ENCODE measurements at regions not wholly inside any gene's neighbourhood (a gene's known extent, or its start where the extent isn't known, plus 50 kb on each side); places are given as distances from the start of the nearest gene placed in this dataset.

GRCh38 chrX:118167361-118167760, 50.8 kb upstream of the KLHL13 start:
- no peak for DNase-seq
- no peak for ATAC-seq
- intact Hi-C loops (cut with DNase I): no loop called here

- ATAC-seq (no peak), DNase-seq (no peak)
- intact Hi-C loops (cut with DNase I): no loop called here
These were observed 54.7 kb upstream of the KLHL13 start for GRCh38 chrX:118171356-118171755.

GRCh38 chrX:118174516-118175098, 58.0 kb upstream of the KLHL13 start:
- DNase-seq (no peak), ATAC-seq (peak in 1 of 2 donors; percentile 40)
- intact Hi-C loops (cut with DNase I): no loop called here

GRCh38 chrX:118177708-118178107, 61.1 kb upstream of the KLHL13 start:
- intact Hi-C loops (cut with DNase I): no loop called here
- no peak for DNase-seq
- ATAC-seq: no peak

GRCh38 chrX:118178450-118178849, 61.8 kb upstream of the KLHL13 start:
- DNase-seq: no peak
- intact Hi-C loops (cut with DNase I): no loop called here
- no peak for ATAC-seq

GRCh38 chrX:118179161-118179560, 62.6 kb upstream of the KLHL13 start:
- ATAC-seq: no peak

GRCh38 chrX:118179718-118180117, 63.1 kb upstream of the KLHL13 start:
- DNase-seq: no peak
- intact Hi-C loops (cut with DNase I): no loop called here
- ATAC-seq: no peak

More at GRCh38 chrX:118179161-118179560, 62.6 kb upstream of the KLHL13 start:
- intact Hi-C loops (cut with DNase I): no loop called here
- no peak for DNase-seq

- peak in 1 of 2 donors; percentile 47 for ATAC-seq
- DNase-seq: no peak
- intact Hi-C loops (cut with DNase I): no loop called here
These were observed 64.4 kb upstream of the KLHL13 start for GRCh38 chrX:118181030-118181429.

- DNase-seq (no peak), ATAC-seq (no peak)
- intact Hi-C loops (cut with DNase I): no loop called here
These were observed 65.4 kb upstream of the KLHL13 start for GRCh38 chrX:118182025-118182424.

GRCh38 chrX:118182681-118183080, 66.1 kb upstream of the KLHL13 start:
- intact Hi-C loops (cut with DNase I): no loop called here
- no peak for ATAC-seq
- no peak for DNase-seq

GRCh38 chrX:118183606-118184005, 67.0 kb upstream of the KLHL13 start:
- intact Hi-C loops (cut with DNase I): no loop called here
- ATAC-seq (no peak), DNase-seq (no peak)

- DNase-seq (no peak), ATAC-seq (no peak)
- intact Hi-C loops (cut with DNase I): no loop called here
These were observed 70.5 kb upstream of the KLHL13 start for GRCh38 chrX:118187100-118187499.

- intact Hi-C loops (cut with DNase I): no loop called here
- DNase-seq (no peak), ATAC-seq (peak in 1 of 2 donors; percentile 65)
These were observed 72.4 kb upstream of the KLHL13 start for GRCh38 chrX:118189000-118189399.

GRCh38 chrX:118189628-118190027, 73.0 kb upstream of the KLHL13 start:
- DNase-seq (no peak), ATAC-seq (no peak)
- intact Hi-C loops (cut with DNase I): no loop called here

GRCh38 chrX:118197730-118198129, 81.1 kb upstream of the KLHL13 start:
- no peak for ATAC-seq
- intact Hi-C loops (cut with DNase I): no loop called here
- DNase-seq: no peak

GRCh38 chrX:118198577-118198976, 82.0 kb upstream of the KLHL13 start:
- DNase-seq (no peak), ATAC-seq (no peak)
- intact Hi-C loops (cut with DNase I): no loop called here

GRCh38 chrX:118199997-118200396, 83.4 kb upstream of the KLHL13 start:
- ATAC-seq: no peak
- intact Hi-C loops (cut with DNase I): no loop called here
- no peak for DNase-seq

- intact Hi-C loops (cut with DNase I): no loop called here
- ATAC-seq: no peak
- no peak for DNase-seq
These were observed 89.1 kb upstream of the KLHL13 start for GRCh38 chrX:118205421-118206395.

GRCh38 chrX:118207831-118208453, 91.3 kb upstream of the KLHL13 start:
- ATAC-seq: no peak
- intact Hi-C loops (cut with DNase I): no loop called here
- DNase-seq: no peak

GRCh38 chrX:118208481-118208880, 91.9 kb upstream of the KLHL13 start:
- intact Hi-C loops (cut with DNase I): no loop called here

More at GRCh38 chrX:118208481-118208880, 91.9 kb upstream of the KLHL13 start:
- ATAC-seq (no peak), DNase-seq (no peak)

Data from left cardiac atrium (tissue), 4 donors.